HG03432 (cell line): ENCODE measurements at regions not wholly inside any gene's neighbourhood (a gene's known extent, or its start where the extent isn't known, plus 50 kb on each side); places are given as distances from the start of the nearest gene placed in this dataset.
"Not testable (repeated sequence)": the region's sequence is repeated elsewhere in the genome, so short reads cannot be mapped to it uniquely, and the experiment has no call there.

Experiments used
- ATAC-seq: cut with Tn5 transposase; IDR thresholded peaks from one replicate; pipeline ENCODE4 v1.9.1; 2021; ENCODE audit warnings: mild to moderate bottlenecking, moderate library complexity; ENCODE audit not compliant: unreplicated experiment

DNA sequence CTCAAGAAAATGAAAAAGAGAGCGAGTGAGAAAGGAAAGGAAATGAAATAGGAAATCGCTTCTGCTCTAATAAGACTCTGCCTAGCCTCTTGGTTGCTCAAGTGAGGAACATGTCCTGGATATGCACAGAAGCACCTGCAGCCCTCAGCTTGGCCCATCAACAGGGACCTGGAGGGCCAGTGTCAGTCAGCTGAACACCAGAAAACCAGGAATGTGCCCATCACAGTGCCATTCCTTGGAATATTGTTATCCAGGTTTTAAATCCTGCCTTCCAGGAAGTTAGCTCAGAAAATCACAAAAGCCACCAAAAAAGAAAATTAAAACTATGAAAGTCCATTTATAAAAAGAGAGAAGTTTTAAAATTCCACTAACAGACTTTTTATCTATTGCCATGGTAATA, 173.4 kb upstream of the TPM1 start:
- ATAC-seq = no peak

DNA sequence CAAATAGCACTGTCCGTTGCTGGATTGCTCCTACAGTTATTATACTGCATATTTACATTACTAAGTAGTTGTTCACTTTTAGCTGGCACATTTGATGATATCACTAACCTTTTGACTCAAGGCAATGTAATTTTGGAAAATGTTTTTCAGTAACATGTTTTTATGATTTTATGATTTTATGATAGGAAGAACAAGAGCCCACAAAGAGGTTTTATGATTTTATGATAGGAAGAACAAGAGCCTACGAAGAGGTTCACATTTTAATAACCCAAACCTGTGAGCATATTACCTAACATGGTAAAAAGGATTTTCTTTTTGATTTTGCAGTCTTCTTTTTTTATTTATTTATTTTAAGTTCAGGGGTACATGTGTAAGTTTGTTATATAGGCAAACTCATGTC, 172.3 kb upstream of the TPM1 start:
- ATAC-seq = no peak

DNA sequence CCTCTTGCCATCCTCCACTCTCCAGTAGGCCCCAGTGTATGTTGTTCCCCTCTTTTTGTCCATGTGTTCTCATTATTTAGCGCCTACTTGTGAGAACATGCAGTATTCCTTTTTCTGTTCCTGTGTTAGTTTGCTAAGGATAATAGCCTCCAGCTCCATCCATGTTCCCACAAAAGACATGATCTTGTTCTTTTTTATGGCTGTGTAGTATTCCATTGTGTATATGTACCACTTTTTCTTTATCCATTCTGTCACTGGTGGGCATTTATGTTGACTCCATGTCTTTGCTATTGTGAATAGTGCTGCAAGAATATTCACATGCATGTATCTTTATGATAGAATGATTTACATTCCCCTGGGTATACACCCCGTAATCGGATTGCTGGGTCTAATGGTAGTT, 171.8 kb upstream of the TPM1 start:
- not testable (repeated sequence) for ATAC-seq

DNA sequence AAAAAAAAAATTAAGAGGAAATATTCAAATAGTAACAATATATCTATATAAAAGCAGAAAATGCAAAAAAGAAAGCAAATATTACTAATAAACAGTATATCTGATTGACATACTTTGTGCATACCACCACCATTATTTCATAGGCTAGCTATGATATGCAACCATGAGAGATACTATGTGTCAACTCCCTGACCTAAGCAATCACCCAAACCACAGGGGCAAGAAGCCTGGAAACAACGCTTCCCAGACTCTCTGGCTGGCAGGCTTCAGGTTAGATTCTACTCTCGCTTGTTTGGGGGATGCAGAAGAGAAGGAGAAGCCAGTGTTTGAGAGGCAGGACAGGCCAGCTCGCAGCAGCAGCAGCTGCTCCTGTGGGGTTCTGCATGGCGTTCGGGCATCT, 169.3 kb upstream of the TPM1 start:
- ATAC-seq = no peak

DNA sequence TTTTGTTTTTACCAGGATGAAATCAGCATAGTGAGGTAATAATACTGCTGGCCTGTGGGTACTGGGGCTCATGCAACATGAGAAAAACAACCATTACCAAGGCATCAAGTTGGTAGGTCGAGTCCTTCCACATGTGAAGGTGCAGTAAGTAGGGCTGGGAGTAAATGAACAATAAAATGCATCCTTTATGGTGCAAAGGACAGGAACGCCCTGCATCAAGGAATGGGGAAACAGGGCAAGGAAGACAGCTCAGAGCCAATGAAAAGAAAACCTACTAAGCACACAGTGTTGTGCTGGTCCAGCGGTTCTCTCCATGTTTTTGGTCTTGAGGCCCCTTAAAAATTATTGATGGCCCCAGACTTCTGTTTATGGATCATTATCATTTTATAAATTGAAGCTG, 168.5 kb upstream of the TPM1 start:
- ATAC-seq = no peak

DNA sequence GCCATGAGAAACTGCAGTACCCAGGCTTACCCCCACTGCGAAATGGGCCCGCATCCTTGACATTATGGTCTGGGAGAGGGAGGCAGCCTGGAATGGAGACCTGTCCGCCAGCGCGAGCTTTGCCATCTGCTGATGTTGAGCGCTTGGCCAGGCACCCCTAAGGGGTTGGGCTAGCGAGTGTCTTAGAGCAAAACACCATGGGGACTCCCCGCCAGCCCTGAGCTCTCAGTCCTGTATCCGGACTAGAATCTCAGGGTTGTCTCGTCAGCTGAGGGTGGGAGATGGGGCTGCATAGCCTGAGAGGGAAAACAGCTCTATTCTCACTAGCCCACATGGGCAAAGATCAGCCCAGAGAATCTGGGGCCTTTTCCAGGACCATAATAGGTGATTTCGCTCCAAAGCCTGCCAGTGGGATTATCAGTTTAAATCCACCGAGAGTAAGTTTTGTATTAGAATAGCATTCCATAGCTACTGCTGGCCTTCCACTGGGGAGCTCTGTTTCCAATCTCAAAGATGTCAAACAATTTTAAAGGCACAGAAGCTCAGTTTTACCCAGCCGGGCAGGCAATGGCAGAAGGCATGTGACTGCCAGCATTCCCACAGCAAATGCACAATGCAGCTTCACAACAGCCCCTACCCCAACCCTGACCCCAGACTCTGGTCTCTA, 167.5 kb upstream of the TPM1 start:
- ATAC-seq = no peak

DNA sequence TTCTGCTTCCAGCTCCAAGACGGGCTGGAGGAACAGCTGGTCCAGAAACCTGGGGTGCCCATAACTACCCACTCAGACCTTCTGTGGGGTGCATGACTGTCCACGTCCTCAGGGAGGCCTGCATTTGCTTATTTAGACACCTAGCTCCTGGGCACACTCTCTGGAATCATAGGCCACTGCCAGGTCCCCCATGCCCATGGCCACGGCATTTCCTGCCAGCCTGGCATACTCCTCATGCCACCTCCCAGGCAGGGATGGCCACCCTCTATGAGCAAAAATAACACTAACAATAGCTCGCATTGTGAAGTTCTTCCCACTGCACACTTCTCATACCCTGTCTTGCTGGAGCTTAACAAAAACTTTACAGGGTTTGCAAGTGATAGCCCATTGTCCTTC, 166.9 kb upstream of the TPM1 start:
- no peak for ATAC-seq

DNA sequence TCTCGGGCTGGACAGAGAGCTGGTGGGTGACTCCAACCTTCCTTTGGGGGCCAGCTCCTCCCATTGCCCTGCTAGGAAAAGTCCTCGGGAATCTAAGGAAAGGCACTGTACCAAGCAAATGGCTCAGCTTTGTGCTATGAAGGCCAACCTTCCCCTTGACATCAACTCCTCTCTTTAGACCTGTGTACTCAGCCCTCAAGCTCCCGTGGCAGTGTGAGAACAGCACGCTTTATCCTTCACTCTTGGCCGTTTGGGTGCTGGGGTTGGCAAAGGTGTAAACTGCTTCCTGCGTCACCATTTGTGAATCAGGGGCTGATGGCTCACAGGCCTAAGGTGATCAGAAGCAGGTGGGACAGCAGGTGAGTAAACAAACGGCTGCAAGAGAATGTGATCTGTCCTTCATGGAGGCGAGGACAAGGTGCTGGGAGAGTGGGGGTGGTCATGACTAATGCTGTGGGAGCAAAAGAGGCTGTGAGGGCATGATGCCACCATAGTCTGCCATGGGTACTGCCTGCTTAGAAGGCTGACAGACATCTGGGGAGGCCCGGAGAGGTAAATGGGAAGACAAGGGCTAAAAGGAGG, 165.2 kb upstream of the TPM1 start:
- ATAC-seq = no peak

DNA sequence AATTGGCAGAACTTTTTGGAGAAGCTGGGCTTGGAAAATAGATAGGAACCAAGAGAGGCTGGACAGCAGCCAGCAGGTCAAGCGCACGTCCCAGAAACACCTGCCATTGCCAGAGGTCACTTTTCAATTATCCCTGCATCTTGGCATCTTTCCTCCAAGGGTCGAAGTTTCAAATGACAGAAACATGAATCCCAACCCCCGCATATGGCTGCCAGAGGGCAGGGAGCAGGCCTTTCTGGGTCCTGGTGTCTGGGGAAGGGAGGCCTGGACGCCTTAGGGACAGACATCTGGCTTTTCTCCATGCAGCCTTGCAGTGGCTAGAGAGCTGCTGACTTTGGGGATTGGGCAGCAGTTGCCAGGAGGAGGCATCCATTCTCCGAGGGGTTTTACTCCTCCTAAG, 164.5 kb upstream of the TPM1 start:
- ATAC-seq = no peak

DNA sequence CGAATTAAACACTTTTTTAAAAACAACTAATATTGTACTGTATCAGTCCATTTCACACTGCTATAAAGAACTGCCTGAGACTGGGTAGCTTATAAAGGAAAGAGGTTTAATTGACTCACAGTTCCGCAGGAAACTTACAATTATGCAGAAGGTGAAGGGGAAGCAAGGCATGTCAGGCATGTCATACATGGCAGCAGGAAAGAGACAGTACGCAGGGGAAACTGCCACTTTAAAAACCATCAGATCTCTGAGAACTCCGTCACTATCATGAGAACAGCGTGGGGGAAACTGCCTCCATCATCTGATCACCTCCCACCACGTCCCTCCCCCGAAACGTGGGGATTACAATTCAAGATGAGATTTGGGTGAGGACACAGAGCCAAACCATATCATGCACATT, 162.8 kb upstream of the TPM1 start:
- no peak for ATAC-seq

DNA sequence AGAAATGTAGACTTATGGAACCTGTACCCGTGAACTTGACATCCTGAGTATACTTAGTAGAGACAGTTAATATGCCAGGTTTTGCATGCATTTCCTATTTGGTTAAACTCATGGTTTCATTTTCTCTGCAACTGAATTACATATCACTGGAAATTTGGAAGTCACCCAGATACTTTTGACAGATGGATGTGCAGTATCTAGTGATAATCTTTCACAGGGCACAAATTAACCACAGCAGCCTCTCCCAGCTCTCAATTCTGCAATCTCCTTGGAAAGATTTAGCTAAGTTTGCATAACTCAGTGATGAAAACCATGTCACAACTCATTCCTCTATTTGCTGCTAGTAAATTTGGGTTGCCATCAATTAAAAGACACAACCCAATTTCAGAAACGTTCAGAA, 162.3 kb upstream of the TPM1 start:
- ATAC-seq = no peak

DNA sequence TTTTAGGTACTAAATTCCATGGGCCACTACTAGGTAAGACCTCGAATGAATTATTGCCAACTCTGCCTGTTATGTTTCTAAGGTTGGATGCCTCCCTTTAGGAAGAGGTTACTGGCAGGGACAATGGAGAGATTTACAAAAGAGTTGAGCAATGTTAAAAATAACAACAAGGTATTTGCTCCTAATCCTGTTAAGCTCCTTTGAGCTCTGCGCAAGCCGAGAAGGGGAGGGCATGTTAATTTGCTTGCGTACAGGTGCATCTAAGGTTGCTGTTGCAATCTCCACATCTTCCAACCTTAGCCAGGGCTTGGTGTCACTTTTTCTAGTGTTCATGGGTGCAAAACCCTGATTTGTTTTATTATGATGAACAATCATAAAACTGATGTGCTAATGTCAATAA, 161.5 kb upstream of the TPM1 start:
- no peak for ATAC-seq

DNA sequence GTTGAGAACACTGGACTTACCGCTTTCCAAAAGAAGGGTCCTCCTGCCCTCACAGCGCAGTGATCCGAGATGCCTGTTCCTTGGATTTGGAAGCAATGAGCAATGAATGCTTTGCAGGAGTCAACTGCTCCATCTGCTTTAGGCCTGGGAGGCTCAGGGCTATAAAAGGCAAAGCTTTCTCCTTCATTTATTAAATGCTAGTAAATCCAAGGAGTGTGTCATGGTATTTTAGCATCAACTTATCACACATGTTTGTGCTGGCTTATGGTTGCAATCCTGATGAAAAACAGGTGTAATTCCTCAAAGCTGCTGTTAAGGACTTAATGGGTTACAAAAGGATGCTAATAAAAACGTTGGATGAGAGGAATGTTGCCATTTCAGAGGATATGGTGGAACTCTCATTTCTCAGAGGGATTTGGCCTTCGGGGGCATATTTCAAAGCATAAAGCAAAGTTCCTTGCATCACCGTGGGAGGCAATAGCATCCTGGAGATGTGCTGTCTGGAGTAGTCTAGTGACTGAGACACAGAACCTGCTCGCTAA, 158.5 kb upstream of the TPM1 start:
- ATAC-seq = no peak

DNA sequence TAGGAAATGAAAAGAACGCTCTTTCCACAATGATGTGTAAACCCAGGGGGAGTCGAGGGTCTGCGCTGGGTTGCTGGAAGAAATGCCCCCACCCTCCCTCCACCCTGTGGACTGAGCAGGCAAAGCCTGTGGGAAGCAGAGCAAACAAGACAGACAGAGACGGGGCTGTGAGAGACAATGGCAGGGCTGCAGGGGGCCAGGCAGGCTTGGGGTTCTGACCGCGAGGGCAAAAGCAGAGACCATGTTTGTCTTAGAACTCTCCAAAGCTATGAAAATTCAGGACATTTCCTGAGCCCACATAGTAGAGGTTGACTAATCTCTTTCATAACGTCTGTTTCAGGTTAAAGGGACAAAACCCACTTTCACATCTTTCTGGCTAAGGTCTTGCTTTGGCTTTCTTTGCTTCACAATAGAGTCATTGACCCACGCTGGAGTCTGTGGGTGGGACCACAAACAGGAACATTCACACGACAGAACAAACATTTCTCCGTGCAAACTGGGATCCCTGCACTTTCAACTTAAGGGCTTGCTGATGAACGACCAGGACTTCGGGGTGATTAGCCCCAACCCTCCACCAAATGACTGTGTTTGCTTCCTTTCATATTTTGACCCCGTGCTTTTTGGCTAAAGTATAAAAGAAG, 156.0 kb upstream of the TPM1 start:
- no peak for ATAC-seq

DNA sequence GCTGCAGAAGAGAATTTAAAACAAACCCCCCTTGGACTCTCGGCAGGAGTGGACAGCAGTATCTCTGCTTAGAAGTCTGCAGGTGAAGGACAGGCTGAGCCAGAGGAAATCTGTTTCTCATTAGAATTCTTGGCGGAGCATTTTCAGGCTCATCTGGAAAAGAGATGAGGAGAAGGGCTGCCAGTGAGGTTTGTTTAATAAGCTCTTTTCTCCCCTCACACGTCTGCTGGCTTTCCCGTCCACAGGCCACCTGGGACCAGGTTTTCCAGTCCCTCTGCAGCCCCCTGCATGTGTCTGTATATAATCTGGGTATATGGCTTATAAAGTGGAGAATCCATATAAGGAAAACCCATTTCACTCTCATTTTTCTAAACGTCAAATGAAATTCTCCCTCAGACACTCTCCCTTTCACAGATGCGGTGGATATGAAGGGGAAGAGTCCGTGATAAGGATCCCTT, 155.4 kb upstream of the TPM1 start:
- no peak for ATAC-seq

DNA sequence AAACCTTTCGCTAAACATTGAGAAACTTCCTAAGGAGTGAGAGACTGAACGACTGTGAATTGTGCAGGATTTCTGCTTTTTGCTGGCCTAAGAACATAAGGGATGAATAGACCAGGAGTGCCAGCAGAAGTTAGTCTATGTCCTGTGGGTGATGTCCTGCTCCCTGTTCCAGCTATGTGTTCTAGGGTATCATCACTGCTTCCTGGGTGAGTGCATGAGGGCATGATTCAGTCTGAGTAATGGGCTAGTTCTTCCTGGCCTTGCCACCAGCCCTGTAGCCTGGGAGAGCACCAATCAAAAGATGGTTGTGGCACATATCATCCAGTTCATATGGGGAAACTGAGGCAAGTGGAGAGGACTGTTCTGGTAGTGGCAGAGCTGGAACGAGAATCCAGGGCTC, 153.9 kb upstream of the TPM1 start:
- ATAC-seq = no peak

DNA sequence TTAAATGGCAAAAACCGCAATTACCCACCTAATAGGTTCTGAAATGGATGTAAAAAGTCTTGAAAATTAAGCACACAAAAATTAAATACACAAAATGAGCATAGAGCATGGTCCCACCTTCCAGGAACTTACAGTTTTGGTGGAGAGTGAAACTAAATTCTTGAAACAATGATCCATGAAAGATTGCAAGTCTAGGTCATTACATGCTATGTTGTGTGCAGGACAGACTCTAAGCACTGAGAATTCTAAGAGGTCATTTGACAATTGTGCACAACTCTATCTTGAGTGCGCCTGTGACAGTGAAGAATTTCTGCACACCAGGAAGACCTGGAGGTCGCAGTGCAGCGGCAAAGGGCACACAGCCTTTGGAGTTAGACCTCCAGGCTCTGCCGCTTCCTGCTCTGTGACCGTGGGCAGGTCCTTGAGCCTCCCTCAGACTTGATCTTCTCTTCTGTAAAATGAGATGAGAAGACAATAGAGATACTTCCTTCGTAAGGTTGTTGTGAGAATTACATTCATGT, 153.3 kb upstream of the TPM1 start:
- no peak for ATAC-seq

DNA sequence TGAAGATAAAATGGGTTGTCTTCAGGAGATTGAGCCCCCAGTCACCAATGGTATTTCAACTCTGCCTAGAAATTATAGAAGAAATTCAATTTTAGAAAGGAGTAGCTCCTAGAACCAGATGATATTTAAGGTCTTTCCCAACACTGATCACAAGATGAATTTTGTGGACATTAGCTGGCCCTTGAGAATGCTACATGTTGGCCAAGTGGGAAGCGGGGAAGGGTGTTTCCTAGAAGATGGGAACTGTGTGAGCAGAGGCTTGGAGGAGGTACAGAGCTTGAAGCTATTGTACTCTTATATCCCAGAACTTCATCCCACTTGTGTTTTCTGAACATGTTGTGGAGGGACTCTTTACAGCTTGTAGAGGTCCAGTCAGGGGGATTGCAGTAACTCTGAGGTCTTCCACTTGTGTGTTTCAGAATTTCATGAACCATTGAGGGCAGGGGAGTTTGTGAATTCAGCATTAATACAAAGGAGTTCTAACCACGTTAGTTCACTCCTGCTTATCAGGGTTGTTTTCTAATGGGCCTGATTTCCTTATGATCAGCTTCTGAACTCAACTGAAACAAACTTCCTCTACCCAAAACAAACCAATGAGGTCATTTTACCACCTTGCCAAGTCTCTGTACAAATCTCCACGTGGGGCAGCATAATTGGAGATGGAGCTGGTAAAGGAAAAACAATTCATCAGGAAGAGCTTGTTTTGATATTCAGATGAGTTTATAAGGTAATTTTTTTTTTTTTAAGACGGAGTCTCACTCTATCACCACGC, 152.6 kb upstream of the TPM1 start:
- ATAC-seq = no peak

DNA sequence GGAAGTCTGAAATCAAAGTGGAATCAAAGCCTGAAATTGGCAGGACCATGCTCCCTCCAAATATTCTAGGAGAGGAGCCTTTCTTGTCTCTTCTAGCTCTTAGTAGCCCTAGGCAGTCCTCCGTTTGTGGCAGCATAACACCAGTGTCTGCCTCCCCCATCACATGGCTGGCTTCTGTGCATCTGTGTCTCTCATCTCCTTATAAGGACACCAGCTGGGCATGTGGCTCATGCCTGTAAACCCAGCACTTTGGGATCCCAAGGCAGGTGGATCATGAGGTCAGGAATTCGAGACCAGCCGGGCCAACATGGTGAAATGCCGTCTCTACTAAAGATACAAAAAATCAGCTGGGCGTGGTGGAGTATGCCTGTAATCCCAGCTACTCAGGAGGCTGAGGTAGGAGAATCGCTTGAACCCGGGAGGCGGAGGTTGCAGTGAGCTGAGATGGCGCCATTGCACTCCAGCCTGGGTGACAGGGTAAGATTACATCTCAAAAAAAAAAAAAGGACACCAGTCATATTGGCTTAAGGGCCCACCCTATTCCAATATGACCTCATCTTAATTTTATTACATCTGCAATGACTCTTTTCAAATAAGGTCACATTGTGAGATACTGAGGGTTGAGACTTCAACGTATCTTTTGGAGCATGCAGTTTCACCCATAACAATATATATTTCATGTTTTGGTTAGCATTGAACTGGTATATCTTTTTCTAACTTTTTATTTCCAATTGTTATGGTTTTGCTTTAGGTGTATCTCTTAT, 148.0 kb upstream of the TPM1 start:
- ATAC-seq = no peak

DNA sequence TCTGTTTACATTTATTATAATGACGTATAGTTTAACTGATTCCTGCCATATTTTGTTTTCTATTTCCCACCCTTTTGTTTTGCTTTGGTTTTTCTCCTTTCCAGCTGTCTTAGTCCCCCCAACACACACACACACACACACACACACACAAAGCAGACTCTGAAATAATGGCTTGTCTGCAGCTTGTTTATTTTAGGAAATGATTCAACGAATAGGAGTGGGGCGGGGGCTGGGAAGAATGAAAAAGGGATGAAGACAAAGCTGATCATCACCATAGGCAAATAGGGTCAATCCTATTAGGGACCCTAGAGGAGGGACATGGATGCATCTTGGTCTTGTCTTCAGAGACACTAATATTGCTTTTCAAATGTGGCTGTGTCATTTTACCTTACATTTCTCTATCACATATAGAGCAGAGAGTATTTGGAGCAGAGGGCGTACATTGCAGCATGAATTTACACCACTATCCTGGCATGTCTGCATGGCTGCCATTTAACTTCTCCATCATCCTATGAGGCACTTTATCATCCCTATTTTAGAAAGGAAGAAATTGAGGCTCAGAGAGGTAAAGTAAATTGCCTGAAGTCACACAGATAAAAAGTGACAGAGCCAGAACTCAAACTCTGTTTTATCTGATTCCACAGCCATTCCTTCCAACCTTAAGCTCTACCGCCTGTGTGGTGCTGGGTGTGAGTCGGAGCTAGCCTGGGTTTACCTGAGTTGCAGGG, 147.2 kb upstream of the TPM1 start:
- ATAC-seq = no peak
